OCI-LY3 (cell line): ENCODE measurements at regions not wholly inside any gene's neighbourhood (a gene's known extent, or its start where the extent isn't known, plus 50 kb on each side); places are given as distances from the start of the nearest gene placed in this dataset.

Source experiments
- H2AFZ ChIP-seq: fragments of 200-600, 300-600 bp; shearing (Covaris generic); 2 replicates; pipeline ENCODE4 v1.6.0; 2014; ENCODE audit warnings: antibody characterized with exemption, low read depth, low read length
- H3K27ac ChIP-seq: fragments of 200-600, 300-600 bp; sonication (generic); 2 replicates; pipeline ENCODE4 v1.5.1; 2014; ENCODE audit warnings: mild to moderate bottlenecking, low read length, moderate library complexity, mixed read lengths
- H3K27me3 ChIP-seq: fragments of 200-600, 300-600 bp; sonication (generic); 2 replicates; pipeline ENCODE4 v1.6.1; 2014; ENCODE audit warnings: low read depth, low read length, mixed read lengths
- H3K36me3 ChIP-seq: fragments of 200-600, 300-600 bp; sonication (generic); replicated peaks from 2 replicates; pipeline ENCODE3; 2014; ENCODE audit warnings: low read depth, low read length, mixed read lengths
- H3K4me1 ChIP-seq: fragments of 300-600, 200-600 bp; sonication (generic); 2 replicates; pipeline ENCODE4 v1.6.1; 2014; ENCODE audit warnings: low read length, mixed read lengths
- H3K4me2 ChIP-seq: fragments of 200-600, 300-600 bp; sonication (generic); 2 replicates; pipeline ENCODE4 v1.6.1; 2014; ENCODE audit warnings: low read length, mixed read lengths
- H3K4me3 ChIP-seq: fragments of 300-600, 200-600 bp; sonication (generic); 2 replicates; pipeline ENCODE4 v1.5.1; 2014; ENCODE audit warnings: antibody characterized with exemption, mild to moderate bottlenecking, low read length, moderate library complexity
- H3K79me2 ChIP-seq: fragments of 300-600, 200-600 bp; shearing (Covaris generic); 2 replicates; pipeline ENCODE4 v1.6.1; 2014; ENCODE audit warnings: mild to moderate bottlenecking, low read length, mixed read lengths
- H3K9ac ChIP-seq: fragments of 300-600, 200-600 bp; shearing (Covaris generic); 2 replicates; pipeline ENCODE4 v1.6.0; 2014; ENCODE audit warnings: mild to moderate bottlenecking, low read length, moderate library complexity
- H3K9me3 ChIP-seq: fragments of 200-600, 300-600 bp; shearing (Covaris generic); 2 replicates; pipeline ENCODE4 v1.6.1; 2014; ENCODE audit warnings: low read length, mixed read lengths; ENCODE audit not compliant: insufficient read depth
- H4K20me1 ChIP-seq: fragments of 200-600, 300-600 bp; sonication (generic); 2 replicates; pipeline ENCODE4 v1.6.1; 2016; ENCODE audit warnings: low read length, mixed read lengths; ENCODE audit not compliant: insufficient read depth
- EZH2phosphoT487 ChIP-seq: fragments of 200-600 bp; shearing (Covaris generic); IDR thresholded peaks from 2 replicates; pipeline ENCODE4 v1.6.1; 2018; ENCODE audit warnings: antibody characterized with exemption, mixed run types, low read depth
- TF ChIP-seq, protein P1 (sequence below): fragments of 200-600, 300-600 bp; sonication (generic); IDR thresholded peaks from 2 replicates; pipeline ENCODE4 v1.5.1; 2014; ENCODE audit warnings: antibody characterized with exemption, low read length, low read depth

DNA sequence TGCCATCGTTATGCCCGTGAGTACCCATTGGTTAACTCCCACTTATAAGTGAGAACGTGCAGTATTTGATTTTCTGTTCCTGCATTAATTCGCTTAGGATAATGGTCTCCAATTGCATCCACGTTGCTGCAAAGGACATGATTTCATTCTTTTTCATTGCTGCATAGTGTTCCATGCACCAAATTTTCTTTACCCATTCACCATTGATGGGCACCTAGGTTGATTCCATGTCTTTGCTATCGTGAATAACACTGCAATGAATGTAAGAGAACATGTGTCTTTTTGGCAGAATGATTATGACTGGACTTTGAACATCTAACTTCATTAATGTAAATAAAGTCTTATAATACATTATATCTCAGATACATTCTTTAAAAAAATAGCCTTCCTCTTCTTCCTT lies 169.6 kb upstream of the CDIN1 start:
- TF ChIP-seq EZH2phosphoT487: no peak
- TF ChIP-seq, protein P1, sequence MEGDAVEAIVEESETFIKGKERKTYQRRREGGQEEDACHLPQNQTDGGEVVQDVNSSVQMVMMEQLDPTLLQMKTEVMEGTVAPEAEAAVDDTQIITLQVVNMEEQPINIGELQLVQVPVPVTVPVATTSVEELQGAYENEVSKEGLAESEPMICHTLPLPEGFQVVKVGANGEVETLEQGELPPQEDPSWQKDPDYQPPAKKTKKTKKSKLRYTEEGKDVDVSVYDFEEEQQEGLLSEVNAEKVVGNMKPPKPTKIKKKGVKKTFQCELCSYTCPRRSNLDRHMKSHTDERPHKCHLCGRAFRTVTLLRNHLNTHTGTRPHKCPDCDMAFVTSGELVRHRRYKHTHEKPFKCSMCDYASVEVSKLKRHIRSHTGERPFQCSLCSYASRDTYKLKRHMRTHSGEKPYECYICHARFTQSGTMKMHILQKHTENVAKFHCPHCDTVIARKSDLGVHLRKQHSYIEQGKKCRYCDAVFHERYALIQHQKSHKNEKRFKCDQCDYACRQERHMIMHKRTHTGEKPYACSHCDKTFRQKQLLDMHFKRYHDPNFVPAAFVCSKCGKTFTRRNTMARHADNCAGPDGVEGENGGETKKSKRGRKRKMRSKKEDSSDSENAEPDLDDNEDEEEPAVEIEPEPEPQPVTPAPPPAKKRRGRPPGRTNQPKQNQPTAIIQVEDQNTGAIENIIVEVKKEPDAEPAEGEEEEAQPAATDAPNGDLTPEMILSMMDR: no peak
- Histone ChIP-seq H2AFZ (no peak overlapping the region), H3K4me3 (no peak overlapping the region), H3K79me2 (no peaks in the 10 kb centered on the region), H4K20me1 (no peaks in the 10 kb centered on the region), H3K4me2 (no peak overlapping the region), H3K9me3 (no peaks in the 10 kb centered on the region), H3K4me1 (no peaks in the 10 kb centered on the region), H3K9ac (no peak overlapping the region), H3K36me3 (no peaks in the 10 kb centered on the region), H3K27me3 (no peaks in the 10 kb centered on the region), H3K27ac (no peak overlapping the region)

- no peak overlapping the region for H3K9ac ChIP-seq
- no peaks in the 10 kb centered on the region for H4K20me1 ChIP-seq
- no peaks in the 10 kb centered on the region for H3K9me3 ChIP-seq
- no peak overlapping the region for H3K4me2 ChIP-seq
- H3K36me3 ChIP-seq: no peaks in the 10 kb centered on the region
- TF ChIP-seq, protein P1: no peak
- no peak for TF ChIP-seq EZH2phosphoT487
- no peaks in the 10 kb centered on the region for H3K27me3 ChIP-seq
- no peak overlapping the region for H3K4me3 ChIP-seq
- H3K79me2 ChIP-seq: no peaks in the 10 kb centered on the region
- H3K27ac ChIP-seq: no peak overlapping the region
- no peak overlapping the region for H2AFZ ChIP-seq
- H3K4me1 ChIP-seq: no peaks in the 10 kb centered on the region
Measured at GRCh38 chr15:36414670-36415069, 164.8 kb upstream of the CDIN1 start.

GRCh38 chr15:36415643-36416042 lies 163.8 kb upstream of the CDIN1 start:
- Histone ChIP-seq H3K4me1 (no peaks in the 10 kb centered on the region), H3K4me2 (no peak overlapping the region), H3K36me3 (no peaks in the 10 kb centered on the region), H2AFZ (no peak overlapping the region), H3K27me3 (no peaks in the 10 kb centered on the region), H3K27ac (no peak overlapping the region), H4K20me1 (no peaks in the 10 kb centered on the region), H3K4me3 (no peak overlapping the region), H3K79me2 (no peaks in the 10 kb centered on the region), H3K9me3 (no peaks in the 10 kb centered on the region), H3K9ac (no peak overlapping the region)
- TF ChIP-seq EZH2phosphoT487: no peak
- TF ChIP-seq, protein P1: no peak

GRCh38 chr15:36422631-36423030 lies 156.8 kb upstream of the CDIN1 start:
- Histone ChIP-seq H3K4me2 (no peak overlapping the region), H3K79me2 (no peaks in the 10 kb centered on the region), H3K9me3 (no peaks in the 10 kb centered on the region), H4K20me1 (no peaks in the 10 kb centered on the region), H3K9ac (no peak overlapping the region), H3K4me1 (no peaks in the 10 kb centered on the region), H2AFZ (no peak overlapping the region), H3K4me3 (no peak overlapping the region), H3K27ac (no peak overlapping the region), H3K27me3 (no peaks in the 10 kb centered on the region), H3K36me3 (no peaks in the 10 kb centered on the region)
- no peak for TF ChIP-seq EZH2phosphoT487
- TF ChIP-seq, protein P1: no peak
